Mesothelial cell of epicardium (in vitro differentiated cells): ENCODE measurements at regions not wholly inside any gene's neighbourhood (a gene's known extent, or its start where the extent isn't known, plus 50 kb on each side); places are given as distances from the start of the nearest gene placed in this dataset.

Experiments used
- DNase-seq, 2 experiments: peaks; one replicate each; pipeline ENCODE4 v3.0.0; 2021; ENCODE audit warnings: low spot score in 2 of 2; ENCODE audit not compliant: unreplicated experiment in 2 of 2
- H3K27ac Mint-ChIP-seq: 2 replicates; pipeline ENCODE4 v1.8.0; 2021; ENCODE audit warnings: mixed read lengths
- H3K27me3 Mint-ChIP-seq: 2 replicates; pipeline ENCODE4 v1.8.0; 2021; ENCODE audit warnings: low read depth, mixed read lengths
- H3K36me3 Mint-ChIP-seq: 2 replicates; pipeline ENCODE4 v1.8.0; 2021; ENCODE audit warnings: mixed read lengths
- H3K4me1 Mint-ChIP-seq: 2 replicates; pipeline ENCODE4 v1.8.0; 2021; ENCODE audit warnings: mixed read lengths
- H3K4me3 Mint-ChIP-seq: 2 replicates; pipeline ENCODE4 v1.8.0; 2021; ENCODE audit warnings: mild to moderate bottlenecking, moderate library complexity, mixed read lengths
- H3K9me3 Mint-ChIP-seq: 2 replicates; pipeline ENCODE4 v1.8.0; 2021; ENCODE audit warnings: mixed read lengths
- TF ChIP-seq, protein P1 (sequence below): fragments of 200-600 bp; sonication (generic); IDR thresholded peaks from one replicate; pipeline ENCODE4 v1.5.0; 2021; ENCODE audit warnings: antibody characterized with exemption; ENCODE audit not compliant: unreplicated experiment

DNA sequence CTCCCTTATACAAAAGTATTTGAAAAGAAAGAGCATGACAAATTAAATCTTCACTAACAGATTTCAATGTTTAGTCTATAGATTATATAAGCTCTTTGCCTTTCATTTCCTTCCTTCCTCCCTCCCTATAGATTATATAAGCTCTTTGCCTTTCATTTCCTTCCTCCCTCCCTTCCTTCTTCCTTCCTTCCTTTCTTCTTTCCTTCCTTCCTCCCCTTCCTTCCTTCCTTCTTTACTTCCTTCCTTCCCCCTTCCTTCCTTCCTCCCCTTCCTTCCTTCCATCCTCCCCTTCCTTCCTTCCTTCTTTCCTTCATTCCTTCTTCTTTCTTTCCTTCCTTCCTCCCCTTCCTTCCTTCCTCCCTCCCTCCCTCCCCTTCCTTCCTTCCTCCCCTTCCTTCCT lies 209.8 kb upstream of the CBLB start:
- Mint-ChIP-seq H3K36me3 (peaks cover 2% of the 10 kb centered on the region), H3K27ac (no peak overlapping the region), H3K27me3 (no peaks in the 10 kb centered on the region), H3K4me3 (no peak overlapping the region), H3K4me1 (peaks cover 13% of the 10 kb centered on the region), H3K9me3 (peaks cover 8% of the 10 kb centered on the region)
- DNase-seq = no peak
- TF ChIP-seq, protein P1, sequence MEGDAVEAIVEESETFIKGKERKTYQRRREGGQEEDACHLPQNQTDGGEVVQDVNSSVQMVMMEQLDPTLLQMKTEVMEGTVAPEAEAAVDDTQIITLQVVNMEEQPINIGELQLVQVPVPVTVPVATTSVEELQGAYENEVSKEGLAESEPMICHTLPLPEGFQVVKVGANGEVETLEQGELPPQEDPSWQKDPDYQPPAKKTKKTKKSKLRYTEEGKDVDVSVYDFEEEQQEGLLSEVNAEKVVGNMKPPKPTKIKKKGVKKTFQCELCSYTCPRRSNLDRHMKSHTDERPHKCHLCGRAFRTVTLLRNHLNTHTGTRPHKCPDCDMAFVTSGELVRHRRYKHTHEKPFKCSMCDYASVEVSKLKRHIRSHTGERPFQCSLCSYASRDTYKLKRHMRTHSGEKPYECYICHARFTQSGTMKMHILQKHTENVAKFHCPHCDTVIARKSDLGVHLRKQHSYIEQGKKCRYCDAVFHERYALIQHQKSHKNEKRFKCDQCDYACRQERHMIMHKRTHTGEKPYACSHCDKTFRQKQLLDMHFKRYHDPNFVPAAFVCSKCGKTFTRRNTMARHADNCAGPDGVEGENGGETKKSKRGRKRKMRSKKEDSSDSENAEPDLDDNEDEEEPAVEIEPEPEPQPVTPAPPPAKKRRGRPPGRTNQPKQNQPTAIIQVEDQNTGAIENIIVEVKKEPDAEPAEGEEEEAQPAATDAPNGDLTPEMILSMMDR = no peak

DNA sequence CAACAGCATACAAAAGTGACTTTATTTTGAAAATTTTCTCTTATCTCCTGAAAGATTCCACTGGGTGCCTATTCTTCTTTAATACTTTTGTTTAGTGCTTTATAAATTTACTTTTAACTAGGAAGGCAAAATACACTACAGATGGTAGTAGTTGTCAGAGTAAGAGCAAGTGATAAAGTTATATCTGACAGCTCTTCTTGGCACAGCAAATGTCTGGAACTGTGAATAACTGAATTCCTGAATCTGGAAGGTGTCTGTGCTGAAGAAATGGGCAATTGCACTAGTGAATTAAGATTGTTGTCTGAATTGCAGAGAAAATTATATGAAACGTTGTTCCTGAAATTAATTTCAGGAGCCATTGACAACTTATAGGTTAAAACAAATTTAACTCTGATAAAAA lies 213.8 kb upstream of the CBLB start:
- Mint-ChIP-seq H3K9me3 (peaks cover 9% of the 10 kb centered on the region), H3K36me3 (peaks cover 5% of the 10 kb centered on the region), H3K27me3 (no peaks in the 10 kb centered on the region), H3K27ac (no peak overlapping the region), H3K4me1 (peaks cover 15% of the 10 kb centered on the region), H3K4me3 (no peak overlapping the region)
- TF ChIP-seq, protein P1 = no peak
- DNase-seq = no peak

DNA sequence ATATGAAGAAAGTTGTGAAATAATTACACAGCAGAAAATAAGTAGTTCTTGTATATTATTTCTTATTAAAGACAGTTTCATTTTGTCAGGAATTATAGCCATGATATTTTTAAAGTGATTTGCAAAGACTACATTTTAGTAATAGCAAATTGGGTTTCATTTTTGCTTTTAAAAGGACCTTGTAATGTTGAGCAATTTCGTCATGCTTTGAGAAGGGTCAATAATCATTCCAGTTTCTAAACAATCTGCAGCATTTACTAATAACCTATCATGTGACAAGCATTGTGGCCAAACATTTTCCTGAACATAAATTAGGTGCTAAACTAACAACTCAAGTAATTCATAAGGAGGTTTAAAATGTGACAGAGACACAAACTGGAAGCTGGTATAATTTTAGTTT lies 214.4 kb upstream of the CBLB start:
- Mint-ChIP-seq H3K27ac (no peak overlapping the region), H3K27me3 (no peaks in the 10 kb centered on the region), H3K9me3 (peaks cover 9% of the 10 kb centered on the region), H3K4me3 (no peak overlapping the region), H3K36me3 (peaks cover 5% of the 10 kb centered on the region), H3K4me1 (peaks cover 18% of the 10 kb centered on the region)
- no peak for DNase-seq
- TF ChIP-seq, protein P1 = no peak

DNA sequence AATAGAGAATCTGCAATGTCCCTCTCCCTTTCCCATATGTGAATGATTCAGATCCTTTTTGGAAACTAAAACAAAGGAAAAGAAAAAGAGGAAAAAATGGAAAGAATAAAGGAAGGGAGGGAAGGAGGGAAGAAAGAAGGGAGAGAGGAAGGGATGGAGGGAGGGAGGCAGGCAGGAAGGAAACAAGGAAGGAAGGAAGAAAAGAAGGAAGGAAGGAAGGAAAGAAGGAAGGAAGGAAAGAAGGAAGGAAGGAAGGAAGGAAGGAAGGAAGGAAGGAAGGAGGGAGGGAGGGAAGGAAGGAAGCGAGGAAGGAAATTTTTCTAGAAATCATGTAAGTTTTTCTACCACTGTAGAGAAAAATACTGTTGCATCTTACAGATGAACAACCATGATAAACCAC lies 215.0 kb upstream of the CBLB start:
- Mint-ChIP-seq H3K9me3 (peaks cover 11% of the 10 kb centered on the region), H3K4me3 (no peak overlapping the region)
- DNase-seq = no peak

DNA sequence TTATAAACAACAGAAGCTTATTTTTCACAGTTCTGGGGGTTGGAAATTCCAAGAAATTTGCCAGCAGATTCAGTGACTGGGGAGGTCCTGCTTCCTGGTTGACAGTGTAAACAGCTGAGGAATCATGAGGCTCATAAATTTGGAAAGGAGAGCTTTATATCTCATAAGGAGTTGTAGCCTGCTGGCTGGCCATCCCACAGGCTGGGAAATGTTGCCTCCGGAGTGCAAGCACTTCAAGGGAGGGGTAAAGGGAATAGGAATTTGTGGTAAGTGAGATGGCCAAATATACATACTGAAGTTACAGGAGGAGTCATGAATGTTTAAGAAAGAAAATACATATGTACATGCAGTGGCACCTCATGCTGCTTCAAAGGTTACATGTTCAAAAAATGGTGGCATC lies 217.2 kb upstream of the CBLB start:
- H3K4me3 Mint-ChIP-seq = no peak overlapping the region
- peaks cover 5% of the 10 kb centered on the region for H3K36me3 Mint-ChIP-seq
- H3K27ac Mint-ChIP-seq = no peak overlapping the region
- peaks cover 28% of the 10 kb centered on the region for H3K4me1 Mint-ChIP-seq
- TF ChIP-seq, protein P1 = no peak
- no peaks in the 10 kb centered on the region for H3K27me3 Mint-ChIP-seq
- no peak for DNase-seq
- peaks cover 11% of the 10 kb centered on the region for H3K9me3 Mint-ChIP-seq

More for the DNA sequence above, 215.0 kb upstream of the CBLB start:
- TF ChIP-seq, protein P1 = no peak
- H3K27ac Mint-ChIP-seq = no peak overlapping the region
- H3K27me3 Mint-ChIP-seq = no peaks in the 10 kb centered on the region
- H3K36me3 Mint-ChIP-seq = peaks cover 5% of the 10 kb centered on the region
- H3K4me1 Mint-ChIP-seq = peaks cover 25% of the 10 kb centered on the region

DNA sequence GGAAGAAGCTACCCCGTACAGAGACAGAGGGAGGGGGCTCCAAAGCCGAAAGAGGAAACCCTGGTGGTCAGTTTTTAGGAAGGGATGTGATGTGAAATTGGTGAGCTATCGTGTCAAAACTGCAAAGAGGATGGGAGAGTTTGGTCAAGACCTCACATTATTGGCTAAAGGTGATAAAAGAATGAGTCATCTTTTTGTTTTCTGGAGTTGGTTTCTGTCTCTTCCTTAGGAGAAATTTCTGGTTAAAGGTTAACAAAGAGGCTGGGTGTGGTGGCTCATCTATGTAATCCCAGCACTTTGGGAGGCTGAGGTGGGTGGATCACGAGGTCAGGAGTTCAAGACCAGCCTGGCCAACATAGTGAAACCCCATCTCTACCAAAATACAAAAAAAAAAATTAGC lies 217.8 kb upstream of the CBLB start:
- peaks cover 29% of the 10 kb centered on the region for H3K4me1 Mint-ChIP-seq
- no peaks in the 10 kb centered on the region for H3K27me3 Mint-ChIP-seq
- H3K27ac Mint-ChIP-seq = no peak overlapping the region
- H3K4me3 Mint-ChIP-seq = no peak overlapping the region
- H3K9me3 Mint-ChIP-seq = peaks cover 11% of the 10 kb centered on the region
- peaks cover 5% of the 10 kb centered on the region for H3K36me3 Mint-ChIP-seq
- no peak for DNase-seq
- TF ChIP-seq, protein P1 = no peak
